ENCODE measurements at regions not wholly inside any gene's neighbourhood (a gene's known extent, or its start where the extent isn't known, plus 50 kb on each side); places are given as distances from the start of the nearest gene placed in this dataset.

GRCh38 chr13:40164133-40164532 lies 502.3 kb downstream of the FOXO1 start:
- no peak overlapping the region for H2AFZ ChIP-seq (ENCODE audit: control insufficient read depth, low read depth, low read length)
- ChIA-PET RAD21 (ENCODE audit: unreplicated experiment) (no interaction called here), CTCF (no interaction called here), SMC1A (ENCODE audit: uncharacterized antibody, unreplicated experiment) (no interaction called here), POLR2A (no interaction called here)
- no peaks in the 10 kb centered on the region for H3K79me2 ChIP-seq (ENCODE audit: control insufficient read depth, insufficient read depth, low read length)
- 19% methylated on average over 3 of the region's 3 CpGs for WGBS (ENCODE audit: insufficient coverage, insufficient replicate concordance, low lambda C conversion rate, missing lambda C conversion rate)
- TF ChIP-seq JUND (IDR thresholded peaks at IDR 0.05; ENCODE audit: low read depth, low read length) (no peak), TARDBP (IDR thresholded peaks at IDR 0.05; ENCODE audit: borderline replicate concordance) (no peak), NBN (IDR thresholded peaks at IDR 0.05) (no peak), EED (IDR thresholded peaks at IDR 0.05; ENCODE audit: low read depth) (no peak), NFIC (IDR thresholded peaks at IDR 0.05; ENCODE audit: low read depth, low read length) (no peak), USF1 (IDR thresholded peaks at IDR 0.05; ENCODE audit: borderline replicate concordance, extremely low read length, insufficient read depth, low read depth, low read length) (no peak), YY1 (IDR thresholded peaks at IDR 0.05; ENCODE audit: low read depth, low read length) (no peak), WRNIP1 (IDR thresholded peaks at IDR 0.05; ENCODE audit: borderline replicate concordance, low read depth, low read length) (no peak)
- ATAC-seq: no peak
- H3K4me2 ChIP-seq (ENCODE audit: control insufficient read depth, insufficient read depth): no peak overlapping the region
- FAIRE-seq: no peak
- no TSS peak for BruUV-seq (replicated peaks)
- H3K36me3 ChIP-seq (ENCODE audit: control insufficient read depth in 2 of 2, insufficient read depth in 2 of 2, low read length in 1 of 2): no peaks in the 10 kb centered on the region
- no peak for DNase-seq (ENCODE audit: low read depth, low spot score)
- no peak overlapping the region for H3K27ac ChIP-seq (ENCODE audit: control insufficient read depth, insufficient read depth)
- intact Hi-C loops (cut with micrococcal nuclease; ENCODE audit: unreplicated experiment): no loop called here
- in situ Hi-C loops (cut with MboI): no loop called here
- H4K20me1 ChIP-seq (ENCODE audit: control insufficient read depth, insufficient read depth): no peaks in the 10 kb centered on the region
- H3K27me3 ChIP-seq (replicated peaks in 1 of 2; ENCODE audit: control insufficient read depth in 2 of 2, insufficient read depth in 2 of 2, low read length in 1 of 2): peaks cover 0 to 5% of the 10 kb centered on the region in 2 experiments; a peak in 2 of 4 replicates
- H3K9me3 ChIP-seq (replicated peaks; ENCODE audit: control insufficient read depth, insufficient read depth, low read length): no peaks in the 10 kb centered on the region; the same call in 2 of the 3 replicates
- no peaks in the 10 kb centered on the region for H3K4me1 ChIP-seq (ENCODE audit: control insufficient read depth, insufficient read depth, low read length)
- no peak overlapping the region for H3K4me3 ChIP-seq
- no peak overlapping the region for H3K9ac ChIP-seq (ENCODE audit: control insufficient read depth, insufficient read depth, low read length)
